ENCODE measurements at regions not wholly inside any gene's neighbourhood (a gene's known extent, or its start where the extent isn't known, plus 50 kb on each side); places are given as distances from the start of the nearest gene placed in this dataset.

GRCh38 chr9:32218100-32218767, 166.2 kb upstream of the ACO1 start:
- DNase-seq (no peak), ATAC-seq (no peak)
- no peak for TF ChIP-seq CTCF (IDR thresholded peaks at IDR 0.05)
- Histone ChIP-seq H3K36me3 (no peaks in the 10 kb centered on the region), H3K9me3 (no peaks in the 10 kb centered on the region), H3K4me1 (no peaks in the 10 kb centered on the region), H3K4me3 (no peak overlapping the region), H3K27ac (no peak overlapping the region), H3K27me3 (peaks cover 0 to 4% (median 0%) of the 10 kb centered on the region in 7 donors)
- intact Hi-C loops (cut with DNase I), result no loop called here

- WGBS, 2 donors, result 93 to 96% methylated on average over 2 of the region's 2 CpGs
- Histone ChIP-seq H3K9me3 (no peaks in the 10 kb centered on the region), H3K27me3 (peaks cover 0 to 4% (median 0%) of the 10 kb centered on the region in 7 donors), H3K27ac (no peak overlapping the region), H3K4me1 (no peaks in the 10 kb centered on the region), H3K4me3 (no peak overlapping the region), H3K36me3 (no peaks in the 10 kb centered on the region)
- intact Hi-C loops (cut with DNase I), result no loop called here
- ATAC-seq, result no peak
- no peak for DNase-seq
- TF ChIP-seq CTCF (IDR thresholded peaks at IDR 0.05), result no peak
Observed at GRCh38 chr9:32220750-32221149, 163.7 kb upstream of the ACO1 start.

- Histone ChIP-seq H3K4me3 (no peak overlapping the region), H3K27me3 (no peaks in the 10 kb centered on the region), H3K4me1 (no peaks in the 10 kb centered on the region), H3K27ac (no peak overlapping the region), H3K9me3 (peaks cover 0 to 9% (median 0%) of the 10 kb centered on the region in 11 donors), H3K36me3 (no peaks in the 10 kb centered on the region)
- intact Hi-C loops (cut with DNase I), result no loop called here
- ATAC-seq, result no peak
- 53 to 65% methylated on average over 2 of the region's 2 CpGs for WGBS, 2 donors
- DNase-seq, result no peak
- TF ChIP-seq CTCF (IDR thresholded peaks at IDR 0.05), result no peak
Observed at GRCh38 chr9:32234451-32234850, 150.0 kb upstream of the ACO1 start.

GRCh38 chr9:32247168-32247567, 137.3 kb upstream of the ACO1 start:
- intact Hi-C loops (cut with DNase I), result loop anchor here in 1 of 10 donors (10.0 kb wide), 1 partner anchor 62 kb away; no protein-coding TSS in a partner anchor
- TF ChIP-seq CTCF (IDR thresholded peaks at IDR 0.05), result no peak
- no peaks in the 10 kb centered on the region for H3K36me3 ChIP-seq
- no peak overlapping the region for H3K4me3 ChIP-seq
- H3K9me3 ChIP-seq, result no peaks in the 10 kb centered on the region
- H3K27me3 ChIP-seq, result no peaks in the 10 kb centered on the region
- no peaks in the 10 kb centered on the region for H3K4me1 ChIP-seq
- no peak for ATAC-seq
- WGBS, 2 donors, result 60 to 66% methylated on average over 3 of the region's 3 CpGs
- H3K27ac ChIP-seq, result no peak overlapping the region
- DNase-seq, result no peak
